ENCODE measurements at regions not wholly inside any gene's neighbourhood (a gene's known extent, or its start where the extent isn't known, plus 50 kb on each side); places are given as distances from the start of the nearest gene placed in this dataset.

DNA sequence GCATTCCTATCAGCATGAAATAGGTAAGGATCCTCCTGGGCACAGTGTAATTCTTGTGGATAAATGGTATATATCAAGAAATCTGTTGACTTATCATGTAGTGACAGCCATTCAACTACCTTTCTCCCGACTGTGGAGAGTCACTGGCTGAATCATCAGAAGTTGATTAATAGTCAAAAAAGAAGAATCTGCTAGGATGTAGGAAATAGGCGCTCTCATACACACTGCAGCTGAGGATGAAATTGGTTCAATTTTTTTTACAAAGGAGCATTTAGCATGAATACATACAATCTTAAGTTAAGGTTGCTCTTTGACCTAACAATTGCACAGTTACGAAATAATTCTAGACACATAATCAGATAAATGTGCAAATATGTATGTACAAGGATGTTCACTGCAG lies 486.8 kb downstream of the ADGRL2 start:
- no peak overlapping the region for H3K27ac Mint-ChIP-seq
- DNase-seq (ENCODE audit: low spot score): no peak
- no peaks in the 10 kb centered on the region for H3K9me3 Mint-ChIP-seq
- POLR2A ChIA-PET: no interaction called here
- H3K4me1 Mint-ChIP-seq: no peaks in the 10 kb centered on the region
- H3K4me3 Mint-ChIP-seq: no peak overlapping the region
- CTCF ChIA-PET: no interaction called here
- ATAC-seq: no peak
- no peaks in the 10 kb centered on the region for H3K27me3 Mint-ChIP-seq (ENCODE audit: low read depth)
- TF ChIP-seq, protein P1, sequence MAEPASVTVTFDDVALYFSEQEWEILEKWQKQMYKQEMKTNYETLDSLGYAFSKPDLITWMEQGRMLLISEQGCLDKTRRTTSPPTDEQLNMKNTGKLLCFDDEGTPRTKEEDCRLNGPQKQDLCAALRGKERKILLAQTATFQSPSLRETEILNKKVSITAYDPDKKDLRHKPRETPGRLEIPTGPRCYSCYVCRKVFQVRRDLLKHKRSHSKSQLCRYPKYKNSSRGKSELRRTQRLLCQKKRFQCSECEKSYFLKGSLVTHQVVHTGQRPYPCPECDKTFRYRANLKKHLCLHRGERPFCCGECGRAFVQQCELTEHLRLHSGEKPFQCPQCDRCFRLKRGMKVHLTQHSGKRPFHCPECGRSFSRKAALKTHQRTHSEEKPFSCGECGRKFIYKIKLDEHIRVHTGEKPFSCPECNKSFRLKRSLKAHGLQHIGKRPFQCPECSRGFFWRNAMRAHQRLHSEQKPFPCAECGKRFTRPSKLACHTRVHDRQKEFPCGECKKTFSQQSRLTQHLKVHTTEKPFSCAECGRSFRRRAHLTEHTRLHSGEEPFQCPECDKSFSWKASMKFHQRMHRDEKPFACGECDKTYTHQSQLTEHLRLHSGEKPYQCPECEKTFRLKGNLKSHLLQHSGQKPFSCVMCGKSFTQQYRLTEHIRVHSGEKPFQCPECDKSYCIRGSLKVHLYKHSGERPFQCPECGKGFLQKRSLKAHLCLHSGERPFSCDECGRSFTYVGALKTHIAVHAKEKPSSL (CRISPR knock-in tag; conservative IDR thresholded peaks at IDR 0.05): no peak
- TF ChIP-seq NFATC4 (CRISPR knock-in tag; IDR thresholded peaks at IDR 0.05): no peak
- TF ChIP-seq FOXK1 (CRISPR knock-in tag; IDR thresholded peaks at IDR 0.05): no peak
- no peak for TF ChIP-seq ZNF232 (CRISPR knock-in tag; IDR thresholded peaks at IDR 0.05)
- TF ChIP-seq, protein P2, sequence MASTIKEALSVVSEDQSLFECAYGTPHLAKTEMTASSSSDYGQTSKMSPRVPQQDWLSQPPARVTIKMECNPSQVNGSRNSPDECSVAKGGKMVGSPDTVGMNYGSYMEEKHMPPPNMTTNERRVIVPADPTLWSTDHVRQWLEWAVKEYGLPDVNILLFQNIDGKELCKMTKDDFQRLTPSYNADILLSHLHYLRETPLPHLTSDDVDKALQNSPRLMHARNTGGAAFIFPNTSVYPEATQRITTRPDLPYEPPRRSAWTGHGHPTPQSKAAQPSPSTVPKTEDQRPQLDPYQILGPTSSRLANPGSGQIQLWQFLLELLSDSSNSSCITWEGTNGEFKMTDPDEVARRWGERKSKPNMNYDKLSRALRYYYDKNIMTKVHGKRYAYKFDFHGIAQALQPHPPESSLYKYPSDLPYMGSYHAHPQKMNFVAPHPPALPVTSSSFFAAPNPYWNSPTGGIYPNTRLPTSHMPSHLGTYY (CRISPR knock-in tag; IDR thresholded peaks at IDR 0.05): no peak
- no peak for TF ChIP-seq GABPB1 (CRISPR knock-in tag; IDR thresholded peaks at IDR 0.05)
- no peak for TF ChIP-seq ZNF423 (CRISPR knock-in tag; IDR thresholded peaks at IDR 0.05)
- no peak for TF ChIP-seq TCF7 (CRISPR knock-in tag; IDR thresholded peaks at IDR 0.05; ENCODE audit: low read depth)
- TF ChIP-seq CREM (CRISPR knock-in tag; IDR thresholded peaks at IDR 0.05): no peak
- TF ChIP-seq, protein P3, sequence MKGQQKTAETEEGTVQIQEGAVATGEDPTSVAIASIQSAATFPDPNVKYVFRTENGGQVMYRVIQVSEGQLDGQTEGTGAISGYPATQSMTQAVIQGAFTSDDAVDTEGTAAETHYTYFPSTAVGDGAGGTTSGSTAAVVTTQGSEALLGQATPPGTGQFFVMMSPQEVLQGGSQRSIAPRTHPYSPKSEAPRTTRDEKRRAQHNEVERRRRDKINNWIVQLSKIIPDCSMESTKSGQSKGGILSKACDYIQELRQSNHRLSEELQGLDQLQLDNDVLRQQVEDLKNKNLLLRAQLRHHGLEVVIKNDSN (CRISPR knock-in tag; IDR thresholded peaks at IDR 0.05): no peak
- TF ChIP-seq, protein P4, sequence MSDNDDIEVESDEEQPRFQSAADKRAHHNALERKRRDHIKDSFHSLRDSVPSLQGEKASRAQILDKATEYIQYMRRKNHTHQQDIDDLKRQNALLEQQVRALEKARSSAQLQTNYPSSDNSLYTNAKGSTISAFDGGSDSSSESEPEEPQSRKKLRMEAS (CRISPR knock-in tag; IDR thresholded peaks at IDR 0.05): no peak
- TF ChIP-seq ZNF416 (CRISPR knock-in tag; IDR thresholded peaks at IDR 0.05): no peak
- no peak for TF ChIP-seq ZNF219 (CRISPR knock-in tag; IDR thresholded peaks at IDR 0.05; ENCODE audit: borderline replicate concordance)
- no peak for TF ChIP-seq SMAD3 (CRISPR knock-in tag; IDR thresholded peaks at IDR 0.05; ENCODE audit: borderline replicate concordance)
- TF ChIP-seq, protein P5, sequence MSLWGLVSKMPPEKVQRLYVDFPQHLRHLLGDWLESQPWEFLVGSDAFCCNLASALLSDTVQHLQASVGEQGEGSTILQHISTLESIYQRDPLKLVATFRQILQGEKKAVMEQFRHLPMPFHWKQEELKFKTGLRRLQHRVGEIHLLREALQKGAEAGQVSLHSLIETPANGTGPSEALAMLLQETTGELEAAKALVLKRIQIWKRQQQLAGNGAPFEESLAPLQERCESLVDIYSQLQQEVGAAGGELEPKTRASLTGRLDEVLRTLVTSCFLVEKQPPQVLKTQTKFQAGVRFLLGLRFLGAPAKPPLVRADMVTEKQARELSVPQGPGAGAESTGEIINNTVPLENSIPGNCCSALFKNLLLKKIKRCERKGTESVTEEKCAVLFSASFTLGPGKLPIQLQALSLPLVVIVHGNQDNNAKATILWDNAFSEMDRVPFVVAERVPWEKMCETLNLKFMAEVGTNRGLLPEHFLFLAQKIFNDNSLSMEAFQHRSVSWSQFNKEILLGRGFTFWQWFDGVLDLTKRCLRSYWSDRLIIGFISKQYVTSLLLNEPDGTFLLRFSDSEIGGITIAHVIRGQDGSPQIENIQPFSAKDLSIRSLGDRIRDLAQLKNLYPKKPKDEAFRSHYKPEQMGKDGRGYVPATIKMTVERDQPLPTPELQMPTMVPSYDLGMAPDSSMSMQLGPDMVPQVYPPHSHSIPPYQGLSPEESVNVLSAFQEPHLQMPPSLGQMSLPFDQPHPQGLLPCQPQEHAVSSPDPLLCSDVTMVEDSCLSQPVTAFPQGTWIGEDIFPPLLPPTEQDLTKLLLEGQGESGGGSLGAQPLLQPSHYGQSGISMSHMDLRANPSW (CRISPR knock-in tag; conservative IDR thresholded peaks at IDR 0.05; ENCODE audit: low read depth): no peak
- H3K36me3 Mint-ChIP-seq: no peaks in the 10 kb centered on the region

DNA sequence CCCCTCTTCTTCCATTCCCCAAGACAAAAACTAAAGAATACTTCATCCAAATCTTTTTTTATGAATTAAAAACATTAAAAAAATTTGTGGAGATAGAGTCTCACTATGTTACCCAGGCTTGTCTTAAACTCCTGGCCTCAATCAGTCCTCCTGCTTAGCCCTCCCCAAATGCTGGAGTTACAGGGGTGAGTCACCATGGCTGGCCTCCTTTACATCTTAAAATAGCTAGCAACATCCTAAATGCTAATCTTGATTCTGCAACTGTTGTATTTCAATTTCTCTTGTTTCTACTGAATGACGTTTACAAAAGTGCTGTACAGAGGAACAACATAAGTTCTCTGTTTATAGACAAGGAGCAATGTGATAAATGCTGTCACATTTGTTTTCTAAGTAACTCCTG lies 483.5 kb downstream of the ADGRL2 start:
- ATAC-seq (no peak), DNase-seq (ENCODE audit: low spot score) (no peak)
- Mint-ChIP-seq H3K27ac (no peak overlapping the region), H3K4me3 (no peak overlapping the region), H3K4me1 (no peaks in the 10 kb centered on the region), H3K36me3 (no peaks in the 10 kb centered on the region), H3K27me3 (ENCODE audit: low read depth) (no peaks in the 10 kb centered on the region), H3K9me3 (peaks cover 6% of the 10 kb centered on the region)
- ChIA-PET CTCF (no interaction called here), POLR2A (no interaction called here)
- TF ChIP-seq JAZF1 (CRISPR knock-in tag; IDR thresholded peaks at IDR 0.05): no peak
- TF ChIP-seq TEAD4 (CRISPR knock-in tag; IDR thresholded peaks at IDR 0.05): no peak
- TF ChIP-seq, protein P6, sequence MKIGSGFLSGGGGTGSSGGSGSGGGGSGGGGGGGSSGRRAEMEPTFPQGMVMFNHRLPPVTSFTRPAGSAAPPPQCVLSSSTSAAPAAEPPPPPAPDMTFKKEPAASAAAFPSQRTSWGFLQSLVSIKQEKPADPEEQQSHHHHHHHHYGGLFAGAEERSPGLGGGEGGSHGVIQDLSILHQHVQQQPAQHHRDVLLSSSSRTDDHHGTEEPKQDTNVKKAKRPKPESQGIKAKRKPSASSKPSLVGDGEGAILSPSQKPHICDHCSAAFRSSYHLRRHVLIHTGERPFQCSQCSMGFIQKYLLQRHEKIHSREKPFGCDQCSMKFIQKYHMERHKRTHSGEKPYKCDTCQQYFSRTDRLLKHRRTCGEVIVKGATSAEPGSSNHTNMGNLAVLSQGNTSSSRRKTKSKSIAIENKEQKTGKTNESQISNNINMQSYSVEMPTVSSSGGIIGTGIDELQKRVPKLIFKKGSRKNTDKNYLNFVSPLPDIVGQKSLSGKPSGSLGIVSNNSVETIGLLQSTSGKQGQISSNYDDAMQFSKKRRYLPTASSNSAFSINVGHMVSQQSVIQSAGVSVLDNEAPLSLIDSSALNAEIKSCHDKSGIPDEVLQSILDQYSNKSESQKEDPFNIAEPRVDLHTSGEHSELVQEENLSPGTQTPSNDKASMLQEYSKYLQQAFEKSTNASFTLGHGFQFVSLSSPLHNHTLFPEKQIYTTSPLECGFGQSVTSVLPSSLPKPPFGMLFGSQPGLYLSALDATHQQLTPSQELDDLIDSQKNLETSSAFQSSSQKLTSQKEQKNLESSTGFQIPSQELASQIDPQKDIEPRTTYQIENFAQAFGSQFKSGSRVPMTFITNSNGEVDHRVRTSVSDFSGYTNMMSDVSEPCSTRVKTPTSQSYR (CRISPR knock-in tag; IDR thresholded peaks at IDR 0.05): no peak
- TF ChIP-seq GRHL2 (CRISPR knock-in tag; IDR thresholded peaks at IDR 0.05; ENCODE audit: insufficient replicate concordance, severe bottlenecking): no peak
- TF ChIP-seq, protein P4 (CRISPR knock-in tag; IDR thresholded peaks at IDR 0.05): no peak
- TF ChIP-seq, protein P7, sequence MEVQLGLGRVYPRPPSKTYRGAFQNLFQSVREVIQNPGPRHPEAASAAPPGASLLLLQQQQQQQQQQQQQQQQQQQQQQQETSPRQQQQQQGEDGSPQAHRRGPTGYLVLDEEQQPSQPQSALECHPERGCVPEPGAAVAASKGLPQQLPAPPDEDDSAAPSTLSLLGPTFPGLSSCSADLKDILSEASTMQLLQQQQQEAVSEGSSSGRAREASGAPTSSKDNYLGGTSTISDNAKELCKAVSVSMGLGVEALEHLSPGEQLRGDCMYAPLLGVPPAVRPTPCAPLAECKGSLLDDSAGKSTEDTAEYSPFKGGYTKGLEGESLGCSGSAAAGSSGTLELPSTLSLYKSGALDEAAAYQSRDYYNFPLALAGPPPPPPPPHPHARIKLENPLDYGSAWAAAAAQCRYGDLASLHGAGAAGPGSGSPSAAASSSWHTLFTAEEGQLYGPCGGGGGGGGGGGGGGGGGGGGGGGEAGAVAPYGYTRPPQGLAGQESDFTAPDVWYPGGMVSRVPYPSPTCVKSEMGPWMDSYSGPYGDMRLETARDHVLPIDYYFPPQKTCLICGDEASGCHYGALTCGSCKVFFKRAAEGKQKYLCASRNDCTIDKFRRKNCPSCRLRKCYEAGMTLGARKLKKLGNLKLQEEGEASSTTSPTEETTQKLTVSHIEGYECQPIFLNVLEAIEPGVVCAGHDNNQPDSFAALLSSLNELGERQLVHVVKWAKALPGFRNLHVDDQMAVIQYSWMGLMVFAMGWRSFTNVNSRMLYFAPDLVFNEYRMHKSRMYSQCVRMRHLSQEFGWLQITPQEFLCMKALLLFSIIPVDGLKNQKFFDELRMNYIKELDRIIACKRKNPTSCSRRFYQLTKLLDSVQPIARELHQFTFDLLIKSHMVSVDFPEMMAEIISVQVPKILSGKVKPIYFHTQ (CRISPR knock-in tag; IDR thresholded peaks at IDR 0.05): no peak
- TF ChIP-seq SMAD3 (CRISPR knock-in tag; IDR thresholded peaks at IDR 0.05; ENCODE audit: borderline replicate concordance): no peak
- TF ChIP-seq RELA (CRISPR knock-in tag; IDR thresholded peaks at IDR 0.05; ENCODE audit: borderline replicate concordance): no peak
